ENCODE measurements at regions not wholly inside any gene's neighbourhood (a gene's known extent, or its start where the extent isn't known, plus 50 kb on each side); places are given as distances from the start of the nearest gene placed in this dataset.

DNA sequence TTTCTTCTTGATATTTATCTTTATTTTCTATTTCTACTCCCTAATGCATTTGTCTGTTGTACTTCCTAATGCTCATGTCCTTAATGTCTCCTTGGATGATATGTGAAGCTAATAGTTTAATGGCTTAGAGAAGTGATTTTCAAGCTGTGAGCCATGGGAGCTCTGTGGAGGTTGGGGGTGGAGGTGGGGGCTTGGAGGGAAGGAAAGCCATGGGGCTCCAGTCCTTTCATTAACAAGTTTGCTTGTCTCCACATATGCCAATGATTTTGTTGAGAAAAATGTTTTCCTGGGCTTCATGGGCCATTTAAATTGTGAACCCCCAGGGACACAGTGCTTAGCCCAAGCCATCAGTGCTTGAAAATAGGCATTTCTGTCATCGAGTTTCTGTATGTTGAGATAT, 264.1 kb downstream of the SCG2 start:
- Histone ChIP-seq H3K36me3 (no peaks in the 10 kb centered on the region), H3K4me1 (peaks cover 0 to 8% (median 0%) of the 10 kb centered on the region in 4 donors), H3K9me3 (no peaks in the 10 kb centered on the region), H3K27me3 (no peaks in the 10 kb centered on the region), H3K4me3 (no peak overlapping the region), H3K27ac (no peak overlapping the region)
- intact Hi-C loops (cut with DNase I; ENCODE audit: low total_unique reads) = no loop called here
- TF ChIP-seq, protein P1, sequence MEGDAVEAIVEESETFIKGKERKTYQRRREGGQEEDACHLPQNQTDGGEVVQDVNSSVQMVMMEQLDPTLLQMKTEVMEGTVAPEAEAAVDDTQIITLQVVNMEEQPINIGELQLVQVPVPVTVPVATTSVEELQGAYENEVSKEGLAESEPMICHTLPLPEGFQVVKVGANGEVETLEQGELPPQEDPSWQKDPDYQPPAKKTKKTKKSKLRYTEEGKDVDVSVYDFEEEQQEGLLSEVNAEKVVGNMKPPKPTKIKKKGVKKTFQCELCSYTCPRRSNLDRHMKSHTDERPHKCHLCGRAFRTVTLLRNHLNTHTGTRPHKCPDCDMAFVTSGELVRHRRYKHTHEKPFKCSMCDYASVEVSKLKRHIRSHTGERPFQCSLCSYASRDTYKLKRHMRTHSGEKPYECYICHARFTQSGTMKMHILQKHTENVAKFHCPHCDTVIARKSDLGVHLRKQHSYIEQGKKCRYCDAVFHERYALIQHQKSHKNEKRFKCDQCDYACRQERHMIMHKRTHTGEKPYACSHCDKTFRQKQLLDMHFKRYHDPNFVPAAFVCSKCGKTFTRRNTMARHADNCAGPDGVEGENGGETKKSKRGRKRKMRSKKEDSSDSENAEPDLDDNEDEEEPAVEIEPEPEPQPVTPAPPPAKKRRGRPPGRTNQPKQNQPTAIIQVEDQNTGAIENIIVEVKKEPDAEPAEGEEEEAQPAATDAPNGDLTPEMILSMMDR (IDR thresholded peaks at IDR 0.05) = no peak
- DNase-seq = no peak

DNA sequence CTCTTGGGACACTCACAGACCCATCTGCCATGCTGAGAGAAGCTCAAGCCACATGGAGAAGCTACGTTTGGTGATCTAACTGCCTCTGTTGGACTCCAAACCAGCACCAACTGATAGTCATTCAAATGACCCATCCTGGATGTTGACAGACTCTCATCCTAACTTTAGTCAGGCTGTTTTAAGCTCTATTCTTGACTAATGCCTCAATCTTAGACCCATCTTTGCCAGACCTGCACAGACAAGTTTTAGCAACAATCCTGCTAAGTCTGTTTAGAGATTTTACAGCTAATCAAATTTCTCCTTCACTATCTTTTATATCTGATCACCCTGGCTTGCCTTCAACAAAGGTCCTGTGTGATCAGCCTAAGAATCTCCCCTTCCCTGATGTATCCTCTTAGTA, 245.1 kb downstream of the SCG2 start:
- intact Hi-C loops (cut with DNase I; ENCODE audit: low total_unique reads) = no loop called here
- Histone ChIP-seq H3K27me3 (no peaks in the 10 kb centered on the region), H3K27ac (no peak overlapping the region), H3K4me1 (no peaks in the 10 kb centered on the region), H3K4me3 (no peak overlapping the region), H3K9me3 (no peaks in the 10 kb centered on the region), H3K36me3 (no peaks in the 10 kb centered on the region)
- TF ChIP-seq, protein P1 (IDR thresholded peaks at IDR 0.05) = no peak
- DNase-seq = no peak

DNA sequence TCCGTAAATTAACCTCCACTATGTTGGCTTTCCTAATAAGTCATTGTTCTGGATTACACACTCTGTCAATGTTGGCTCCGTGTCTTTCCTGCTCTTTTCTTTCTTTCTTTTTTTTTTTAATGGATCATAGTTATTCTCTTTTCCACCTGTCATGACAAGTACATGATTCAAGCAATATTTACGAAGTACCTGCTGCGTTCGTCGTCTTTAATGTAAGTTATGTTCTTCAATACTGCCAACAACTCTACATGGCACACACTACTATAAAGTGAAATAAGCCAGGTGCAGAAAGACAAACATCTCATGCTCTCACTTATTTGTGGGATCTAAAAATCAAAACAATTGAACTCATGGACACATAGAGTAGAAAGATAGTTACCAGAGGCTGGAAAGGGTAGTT, 239.1 kb downstream of the SCG2 start:
- TF ChIP-seq, protein P1 (IDR thresholded peaks at IDR 0.05) = no peak
- Histone ChIP-seq H3K9me3 (no peaks in the 10 kb centered on the region), H3K27me3 (no peaks in the 10 kb centered on the region)

DNA sequence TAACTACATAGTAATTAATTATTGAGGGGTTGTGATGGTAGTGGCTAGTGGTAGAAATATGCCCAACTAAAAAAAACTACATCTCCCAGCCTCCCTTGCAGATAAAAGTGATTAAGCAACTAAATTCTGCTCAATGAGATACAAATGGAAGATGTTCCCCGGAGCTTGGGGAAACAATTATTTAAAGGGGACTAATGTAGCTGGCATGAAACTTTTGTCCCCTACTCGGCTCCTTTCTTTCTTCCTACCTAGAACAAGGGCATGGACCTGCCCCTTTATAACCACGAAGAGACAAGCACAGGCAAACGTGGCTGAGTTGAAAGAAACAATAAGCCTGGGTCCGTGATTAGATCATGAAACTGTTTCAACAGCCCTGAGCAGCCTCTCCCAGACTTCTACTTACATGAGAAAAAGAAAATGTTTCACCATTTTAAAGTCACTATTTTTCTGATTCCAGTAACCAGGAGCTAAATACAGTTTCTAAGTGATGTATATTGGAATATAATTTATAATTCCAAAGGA, 236.9 kb downstream of the SCG2 start:
- DNase-seq = no peak
- Histone ChIP-seq H3K27me3 (no peaks in the 10 kb centered on the region), H3K27ac (no peak overlapping the region), H3K4me3 (no peak overlapping the region), H3K36me3 (no peaks in the 10 kb centered on the region), H3K9me3 (no peaks in the 10 kb centered on the region), H3K4me1 (no peaks in the 10 kb centered on the region)
- TF ChIP-seq, protein P1 (IDR thresholded peaks at IDR 0.05) = no peak
- intact Hi-C loops (cut with DNase I; ENCODE audit: low total_unique reads) = no loop called here

More for the DNA sequence above, 239.1 kb downstream of the SCG2 start:
- intact Hi-C loops (cut with DNase I; ENCODE audit: low total_unique reads) = no loop called here
- no peak overlapping the region for H3K4me3 ChIP-seq
- H3K27ac ChIP-seq = no peak overlapping the region
- H3K4me1 ChIP-seq = no peaks in the 10 kb centered on the region
- no peak for DNase-seq
- H3K36me3 ChIP-seq = no peaks in the 10 kb centered on the region

DNA sequence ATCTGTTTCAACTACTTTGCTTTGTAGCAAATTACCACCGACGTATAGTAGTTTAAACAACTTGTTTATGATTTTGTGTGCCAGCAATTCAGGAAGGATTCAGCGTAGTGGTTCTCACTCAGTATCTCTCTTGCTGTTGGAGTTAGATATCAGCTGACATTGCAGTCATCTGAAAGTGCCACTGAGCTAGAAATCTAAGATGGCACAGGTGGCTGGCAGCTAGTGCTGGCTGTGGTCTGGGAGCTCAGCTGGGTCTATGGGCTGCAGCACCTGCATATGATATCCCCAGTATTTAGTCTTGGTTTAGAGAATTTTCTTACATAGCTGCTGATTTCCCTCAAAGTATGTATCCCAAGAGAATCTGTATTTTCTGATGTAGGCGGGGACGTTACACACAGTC, 235.6 kb downstream of the SCG2 start:
- H3K4me3 ChIP-seq = no peak overlapping the region
- TF ChIP-seq, protein P1 (IDR thresholded peaks at IDR 0.05) = no peak
- no peak overlapping the region for H3K27ac ChIP-seq
- H3K9me3 ChIP-seq = no peaks in the 10 kb centered on the region
- no peaks in the 10 kb centered on the region for H3K4me1 ChIP-seq
- intact Hi-C loops (cut with DNase I; ENCODE audit: low total_unique reads) = no loop called here
- DNase-seq = no peak
- H3K27me3 ChIP-seq = no peaks in the 10 kb centered on the region
- no peaks in the 10 kb centered on the region for H3K36me3 ChIP-seq

DNA sequence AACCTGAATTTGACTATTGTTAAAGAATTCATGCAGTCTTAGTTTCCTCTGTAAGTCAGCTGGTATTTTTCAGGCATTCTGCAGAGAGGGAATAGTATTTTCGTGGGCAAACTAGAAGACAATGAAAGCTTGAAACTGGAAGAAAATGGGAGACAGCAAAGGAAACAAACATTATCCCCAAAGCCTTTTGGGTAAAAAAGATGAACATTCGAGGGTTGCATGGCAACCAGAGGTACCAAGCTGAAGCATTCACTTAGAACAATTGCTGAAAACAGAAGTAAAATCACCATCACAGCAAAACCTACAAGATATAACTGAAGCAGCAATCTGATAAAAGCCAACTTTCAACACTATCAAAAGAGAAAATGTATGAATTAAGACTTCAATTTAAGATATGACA, 233.7 kb downstream of the SCG2 start:
- intact Hi-C loops (cut with DNase I; ENCODE audit: low total_unique reads) = no loop called here
- H3K27ac ChIP-seq = no peak overlapping the region

More for the DNA sequence above, 233.7 kb downstream of the SCG2 start:
- Histone ChIP-seq H3K9me3 (no peaks in the 10 kb centered on the region), H3K36me3 (no peaks in the 10 kb centered on the region), H3K4me3 (no peak overlapping the region), H3K4me1 (no peaks in the 10 kb centered on the region), H3K27me3 (no peaks in the 10 kb centered on the region)
- TF ChIP-seq, protein P1 (IDR thresholded peaks at IDR 0.05) = no peak
- no peak for DNase-seq
